Keratinocyte (primary cell): ENCODE measurements at regions not wholly inside any gene's neighbourhood (a gene's known extent, or its start where the extent isn't known, plus 50 kb on each side); places are given as distances from the start of the nearest gene placed in this dataset.

Experiments used
- DNase-seq: peaks from one replicate; pipeline ENCODE4 v3.0.0-alpha.2; 2011; ENCODE audit warnings: low read depth, missing footprints, low spot score
- FAIRE-seq: peaks from 2 replicates; lab custom pipeline; 2011; peaks lifted over from hg19 to GRCh38; lab: Jason Lieb, UNC
- H2AFZ ChIP-seq: 2 replicates; pipeline ENCODE4 v1.6.0; 2012; ENCODE audit warnings: low read length, control low read depth, inconsistent platforms; ENCODE audit not compliant: control insufficient read depth
- H3K27ac ChIP-seq: 2 replicates; pipeline ENCODE4 v1.5.1; 2011; ENCODE audit warnings: low read length; ENCODE audit not compliant: control insufficient read depth, insufficient read depth
- H3K27me3 ChIP-seq: 3 replicates; pipeline ENCODE4 v1.6.0; 2011; ENCODE audit warnings: low read length; ENCODE audit not compliant: control insufficient read depth, insufficient read depth; ENCODE audit errors: extremely low read depth
- H3K36me3 ChIP-seq, 2 experiments: 2 replicates in 1 of 2; 3 replicates in 1 of 2; pipeline ENCODE4 v1.5.1; 2011; ENCODE audit warnings: low read length in 2 of 2, mild to moderate bottlenecking in 1 of 2; ENCODE audit not compliant: control insufficient read depth in 2 of 2, insufficient read depth in 2 of 2; ENCODE audit errors: extremely low read depth in 1 of 2
- H3K4me1 ChIP-seq: 3 replicates; pipeline ENCODE4 v1.5.1; 2011; ENCODE audit warnings: low read length; ENCODE audit not compliant: control insufficient read depth, insufficient read depth; ENCODE audit errors: extremely low read depth
- H3K4me2 ChIP-seq: 3 replicates; pipeline ENCODE4 v1.6.0; 2011; ENCODE audit warnings: low read depth, low read length; ENCODE audit not compliant: control insufficient read depth, insufficient read depth; ENCODE audit errors: extremely low read depth
- H3K4me3 ChIP-seq, 3 experiments: fragments of 200-600 bp in 1 of 3; sonication (generic) in 1 of 3; 2 replicates in 2 of 3; 3 replicates in 1 of 3; pipeline ENCODE4 v1.5.1; 2011 to 2016; ENCODE audit warnings: low read length in 3 of 3, mild to moderate bottlenecking in 3 of 3, control low read depth in 2 of 3, inconsistent platforms in 1 of 3, low read depth in 1 of 3, mixed read lengths in 1 of 3, mixed run types in 1 of 3, moderate library complexity in 1 of 3; ENCODE audit not compliant: control insufficient read depth in 2 of 3, insufficient read depth in 2 of 3; ENCODE audit errors: extremely low read depth in 1 of 3
- H3K79me2 ChIP-seq: 2 replicates; pipeline ENCODE4 v1.6.0; 2012; ENCODE audit warnings: low read length; ENCODE audit not compliant: control insufficient read depth, insufficient read depth
- H3K9ac ChIP-seq: 3 replicates; pipeline ENCODE4 v1.6.0; 2011; ENCODE audit warnings: low read length; ENCODE audit not compliant: control insufficient read depth, insufficient read depth; ENCODE audit errors: extremely low read depth
- H3K9me1 ChIP-seq: 3 replicates; pipeline ENCODE4 v1.6.0; 2011; ENCODE audit warnings: low read length; ENCODE audit not compliant: control insufficient read depth, insufficient read depth; ENCODE audit errors: extremely low read depth
- H3K9me3 ChIP-seq: 2 replicates; pipeline ENCODE4 v1.5.1; 2012; ENCODE audit warnings: low read depth, low read length; ENCODE audit not compliant: control insufficient read depth
- H4K20me1 ChIP-seq: 3 replicates; pipeline ENCODE4 v1.6.0; 2011; ENCODE audit warnings: low read length; ENCODE audit not compliant: control insufficient read depth, insufficient read depth; ENCODE audit errors: extremely low read depth
- CTCF ChIP-seq, 3 experiments: IDR thresholded peaks in 1 of 3; conservative IDR thresholded peaks in 1 of 3; optimal IDR thresholded peaks in 1 of 3; 2 replicates in 2 of 3; 3 replicates in 1 of 3; pipeline versions ENCODE3 to v1.5.1; 2011; ENCODE audit warnings: low read length in 3 of 3, mild to moderate bottlenecking in 3 of 3, moderate library complexity in 2 of 3, control low read depth in 1 of 3, inconsistent platforms in 1 of 3; ENCODE audit not compliant: insufficient read depth in 2 of 3; ENCODE audit errors: extremely low read depth in 1 of 3
- EZH2 ChIP-seq: IDR thresholded peaks from one replicate; pipeline ENCODE4 v1.6.1; 2012; ENCODE audit warnings: inconsistent platforms, mild to moderate bottlenecking, low read length, moderate library complexity
- dilution Hi-C: fragments of 300-500 bp; cut with MboI; formaldehyde crosslinking; loops from one replicate; pipeline ENCODE4 v1.7.0; 2020; ENCODE audit warnings: low sequenced_read_pairs; ENCODE audit not compliant: extremely low pct_ligation_motif_present

DNA sequence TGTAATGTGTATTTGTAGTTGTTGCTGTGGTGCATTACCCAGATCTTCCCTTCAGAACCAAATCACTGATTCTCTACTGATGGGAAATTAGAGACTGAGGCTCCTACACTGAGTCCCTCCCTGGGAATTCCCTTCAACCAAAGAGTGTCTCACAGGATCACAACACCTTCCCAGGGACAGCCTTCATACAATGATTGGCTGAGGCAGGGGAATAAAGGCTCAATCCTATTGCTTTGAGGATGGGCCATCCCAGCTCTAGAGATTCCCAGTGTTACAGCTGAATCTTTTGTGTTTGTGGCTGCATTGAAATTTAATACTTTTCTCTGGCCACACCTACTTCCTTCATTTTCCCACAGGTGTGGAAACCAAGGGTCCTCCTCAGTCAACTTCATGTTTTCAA, 96.4 kb upstream of the ELL2 start:
- no peak overlapping the region for H3K9ac ChIP-seq
- H3K36me3 ChIP-seq, result no peaks in the 10 kb centered on the region
- H3K4me3 ChIP-seq, result no peak overlapping the region
- H3K9me1 ChIP-seq, result no peaks in the 10 kb centered on the region
- no peak overlapping the region for H3K27ac ChIP-seq
- FAIRE-seq (no peak), DNase-seq (no peak)
- no peaks in the 10 kb centered on the region for H3K4me1 ChIP-seq
- no peaks in the 10 kb centered on the region for H3K79me2 ChIP-seq
- no peak overlapping the region for H3K4me2 ChIP-seq
- no peaks in the 10 kb centered on the region for H4K20me1 ChIP-seq
- no peak overlapping the region for H2AFZ ChIP-seq
- TF ChIP-seq EZH2 (no peak), CTCF (optimal IDR thresholded peaks at IDR 0.05 in 1 of 3, IDR thresholded peaks at IDR 0.05 in 1 of 3, conservative IDR thresholded peaks at IDR 0.05 in 1 of 3; ENCODE audit: extremely low read depth in 1 of 3, insufficient read depth in 2 of 3, low read length in 3 of 3) (no peak)
- no peaks in the 10 kb centered on the region for H3K9me3 ChIP-seq
- dilution Hi-C loops, result no loop called here
- no peaks in the 10 kb centered on the region for H3K27me3 ChIP-seq

DNA sequence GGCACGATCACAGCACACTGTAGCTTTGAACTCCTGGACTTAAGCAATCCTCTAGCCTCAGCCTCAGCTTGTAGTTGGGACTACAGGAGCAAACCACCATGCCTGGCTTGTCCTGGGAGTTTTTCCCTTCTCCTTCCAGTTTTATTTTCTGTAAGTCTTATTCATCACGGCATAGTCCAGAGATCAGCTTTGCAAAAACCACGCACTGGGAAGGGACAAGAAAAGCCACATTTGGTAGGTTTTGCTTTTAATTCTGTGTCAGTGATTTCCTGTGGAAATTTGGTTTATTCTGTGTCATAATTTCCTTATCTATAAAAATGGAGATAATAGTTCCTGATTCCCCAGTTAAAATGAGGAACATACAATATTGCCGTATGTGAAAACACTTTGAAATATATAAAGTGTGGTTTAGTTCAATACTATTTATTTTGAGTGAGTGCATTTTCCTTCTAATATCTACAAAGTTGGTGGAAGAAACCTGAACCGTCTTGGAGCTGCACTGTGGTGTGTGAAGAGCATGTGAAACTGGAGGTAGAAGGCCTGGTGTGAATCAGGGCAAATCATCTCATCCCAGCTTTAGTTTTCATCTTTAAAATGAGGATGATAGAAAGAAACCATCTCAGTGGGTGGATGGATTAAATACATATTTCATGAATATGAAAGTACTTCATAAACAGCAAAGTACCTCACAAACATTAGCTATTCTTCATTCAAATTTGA, 92.8 kb upstream of the ELL2 start:
- Histone ChIP-seq H4K20me1 (no peaks in the 10 kb centered on the region), H3K4me2 (no peak overlapping the region), H3K4me3 (no peak overlapping the region), H3K27ac (no peak overlapping the region), H3K36me3 (no peaks in the 10 kb centered on the region), H3K27me3 (no peaks in the 10 kb centered on the region), H3K9ac (no peak overlapping the region), H3K9me3 (no peaks in the 10 kb centered on the region), H3K4me1 (peaks cover 12% of the 10 kb centered on the region), H2AFZ (no peak overlapping the region), H3K9me1 (no peaks in the 10 kb centered on the region), H3K79me2 (no peaks in the 10 kb centered on the region)
- DNase-seq (no peak), FAIRE-seq (no peak)
- dilution Hi-C loops, result no loop called here
- no peak for TF ChIP-seq CTCF (optimal IDR thresholded peaks at IDR 0.05 in 1 of 3, IDR thresholded peaks at IDR 0.05 in 1 of 3, conservative IDR thresholded peaks at IDR 0.05 in 1 of 3; ENCODE audit: extremely low read depth in 1 of 3, insufficient read depth in 2 of 3, low read length in 3 of 3)
- no peak for TF ChIP-seq EZH2
